IPS DF 6.9 (cell line): ENCODE measurements at regions not wholly inside any gene's neighbourhood (a gene's known extent, or its start where the extent isn't known, plus 50 kb on each side); places are given as distances from the start of the nearest gene placed in this dataset.

Experiments used
- DNase-seq: peaks from one replicate; pipeline ENCODE4 v3.0.0-alpha.2; 2013; ENCODE audit warnings: low read depth, low spot score
- H3K27ac ChIP-seq: one replicate; pipeline ENCODE4 v1.5.1; 2013; ENCODE audit warnings: low read length, control low read depth
- H3K27me3 ChIP-seq: 2 replicates; pipeline ENCODE4 v1.6.1; 2013; ENCODE audit warnings: mild to moderate bottlenecking, low read length; ENCODE audit not compliant: control insufficient read depth, insufficient read depth
- H3K36me3 ChIP-seq: 2 replicates; pipeline ENCODE4 v1.6.1; 2013; ENCODE audit warnings: low read length; ENCODE audit not compliant: control insufficient read depth, insufficient read depth
- H3K4me1 ChIP-seq: 2 replicates; pipeline ENCODE4 v1.6.1; 2013; ENCODE audit warnings: low read length; ENCODE audit not compliant: control insufficient read depth, insufficient read depth
- H3K4me3 ChIP-seq: 2 replicates; pipeline ENCODE4 v1.5.1; 2013; ENCODE audit warnings: mild to moderate bottlenecking, low read length
- H3K9me3 ChIP-seq: 2 replicates; pipeline ENCODE4 v1.6.1; 2013; ENCODE audit warnings: low read length, inconsistent platforms; ENCODE audit not compliant: control insufficient read depth, insufficient read depth
- WGBS: extraction: QIAGEN DNeasy Blood & Tissue Kit; methylation state at CpG from one replicate; pipeline ENCODE4 v1.1.7; 2013; ENCODE audit warnings: mixed read lengths, missing lambda C conversion rate; ENCODE audit not compliant: insufficient read length, insufficient coverage; 5-methylcytosine and 5-hydroxymethylcytosine counted together

GRCh38 chr5:2611659-2612058, 139.8 kb downstream of the IRX2 start:
- no peaks in the 10 kb centered on the region for H3K9me3 ChIP-seq
- H3K4me1 ChIP-seq: no peaks in the 10 kb centered on the region
- WGBS: no CpG with 5 or more reads among the region's 7 CpGs
- no peak overlapping the region for H3K4me3 ChIP-seq
- no peak for DNase-seq
- no peaks in the 10 kb centered on the region for H3K27me3 ChIP-seq
- H3K27ac ChIP-seq: no peak overlapping the region
- H3K36me3 ChIP-seq: no peaks in the 10 kb centered on the region

GRCh38 chr5:2610986-2611385, 140.5 kb downstream of the IRX2 start:
- Histone ChIP-seq H3K27me3 (no peaks in the 10 kb centered on the region), H3K27ac (no peak overlapping the region), H3K4me3 (no peak overlapping the region), H3K4me1 (no peaks in the 10 kb centered on the region), H3K36me3 (no peaks in the 10 kb centered on the region), H3K9me3 (no peaks in the 10 kb centered on the region)
- no CpG with 5 or more reads among the region's 5 CpGs for WGBS
- no peak for DNase-seq

- DNase-seq: no peak
- H3K36me3 ChIP-seq: no peaks in the 10 kb centered on the region
- H3K4me1 ChIP-seq: no peaks in the 10 kb centered on the region
- WGBS: no CpG with 5 or more reads among the region's 6 CpGs
- H3K4me3 ChIP-seq: no peak overlapping the region
- no peaks in the 10 kb centered on the region for H3K9me3 ChIP-seq
- H3K27ac ChIP-seq: no peak overlapping the region
- H3K27me3 ChIP-seq: no peaks in the 10 kb centered on the region
These were observed 143.1 kb downstream of the IRX2 start for GRCh38 chr5:2608391-2608790.

- Histone ChIP-seq H3K36me3 (no peaks in the 10 kb centered on the region), H3K27ac (no peak overlapping the region), H3K4me1 (no peaks in the 10 kb centered on the region), H3K27me3 (no peaks in the 10 kb centered on the region), H3K9me3 (no peaks in the 10 kb centered on the region), H3K4me3 (no peak overlapping the region)
- no CpG with 5 or more reads among the region's 6 CpGs for WGBS
- DNase-seq: no peak
These were observed 143.9 kb downstream of the IRX2 start for GRCh38 chr5:2607598-2607997.

- WGBS: no CpG with 5 or more reads among the region's 5 CpGs
- Histone ChIP-seq H3K9me3 (no peaks in the 10 kb centered on the region), H3K36me3 (no peaks in the 10 kb centered on the region), H3K4me1 (no peaks in the 10 kb centered on the region), H3K27me3 (no peaks in the 10 kb centered on the region), H3K27ac (no peak overlapping the region), H3K4me3 (no peak overlapping the region)
- DNase-seq: no peak
These were observed 148.3 kb downstream of the IRX2 start for GRCh38 chr5:2603272-2603575.

GRCh38 chr5:2602451-2603271, 148.8 kb downstream of the IRX2 start:
- no peak overlapping the region for H3K4me3 ChIP-seq
- no peak for DNase-seq
- no peaks in the 10 kb centered on the region for H3K9me3 ChIP-seq
- no peaks in the 10 kb centered on the region for H3K27me3 ChIP-seq
- no peaks in the 10 kb centered on the region for H3K4me1 ChIP-seq
- H3K36me3 ChIP-seq: no peaks in the 10 kb centered on the region
- H3K27ac ChIP-seq: no peak overlapping the region
- WGBS: no CpG with 5 or more reads among the region's 7 CpGs

- Histone ChIP-seq H3K27ac (no peak overlapping the region), H3K27me3 (no peaks in the 10 kb centered on the region), H3K36me3 (no peaks in the 10 kb centered on the region), H3K4me3 (no peak overlapping the region), H3K4me1 (no peaks in the 10 kb centered on the region), H3K9me3 (no peaks in the 10 kb centered on the region)
- no peak for DNase-seq
- WGBS: no CpG with 5 or more reads among the region's 1 CpG
These were observed 153.0 kb downstream of the IRX2 start for GRCh38 chr5:2598503-2598902.

GRCh38 chr5:2594701-2595100, 156.8 kb downstream of the IRX2 start:
- Histone ChIP-seq H3K27me3 (no peaks in the 10 kb centered on the region), H3K9me3 (no peaks in the 10 kb centered on the region), H3K36me3 (no peaks in the 10 kb centered on the region), H3K4me3 (no peak overlapping the region), H3K4me1 (no peaks in the 10 kb centered on the region), H3K27ac (no peak overlapping the region)
- WGBS: no CpG with 5 or more reads among the region's 1 CpG
- DNase-seq: no peak

- no peak for DNase-seq
- Histone ChIP-seq H3K4me1 (no peaks in the 10 kb centered on the region), H3K4me3 (no peak overlapping the region), H3K27me3 (no peaks in the 10 kb centered on the region), H3K27ac (no peak overlapping the region), H3K36me3 (no peaks in the 10 kb centered on the region), H3K9me3 (no peaks in the 10 kb centered on the region)
- WGBS: no CpG with 5 or more reads among the region's 10 CpGs
These were observed 158.7 kb downstream of the IRX2 start for GRCh38 chr5:2592766-2593165.

- Histone ChIP-seq H3K4me1 (no peaks in the 10 kb centered on the region), H3K36me3 (no peaks in the 10 kb centered on the region)
- no CpG with 5 or more reads among the region's 19 CpGs for WGBS
These were observed 159.6 kb downstream of the IRX2 start for GRCh38 chr5:2591777-2592453.

More at GRCh38 chr5:2591777-2592453, 159.6 kb downstream of the IRX2 start:
- H3K9me3 ChIP-seq: no peaks in the 10 kb centered on the region
- no peak overlapping the region for H3K27ac ChIP-seq
- no peak for DNase-seq
- H3K4me3 ChIP-seq: no peak overlapping the region
- no peaks in the 10 kb centered on the region for H3K27me3 ChIP-seq
